COLO829 (cell line): ENCODE measurements at regions not wholly inside any gene's neighbourhood (a gene's known extent, or its start where the extent isn't known, plus 50 kb on each side); places are given as distances from the start of the nearest gene placed in this dataset.
"Not testable (repeated sequence)": the region's sequence is repeated elsewhere in the genome, so short reads cannot be mapped to it uniquely, and the experiment has no call there.

Source experiments
- DNase-seq: peaks from one replicate; pipeline ENCODE4 v3.0.0; 2012; ENCODE audit warnings: low spot score

DNA sequence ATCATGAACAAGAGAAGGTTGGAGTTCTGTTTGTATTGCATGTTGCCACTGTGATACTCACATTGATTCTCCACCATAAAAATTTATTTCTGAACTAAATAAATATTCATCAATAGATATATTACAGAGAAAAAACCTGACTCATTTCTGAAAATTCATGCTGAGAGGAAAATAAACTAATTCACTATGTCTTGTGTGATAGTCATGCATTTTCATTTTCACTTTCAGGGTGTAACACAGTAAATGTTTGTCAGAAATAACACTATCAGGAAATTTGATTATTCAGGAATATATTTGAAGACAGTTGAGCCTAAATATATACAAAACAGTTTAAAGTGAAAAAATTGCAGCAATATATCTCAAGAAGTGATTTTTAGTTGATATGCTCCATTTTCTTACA is 335.2 kb downstream of the KCNJ3 start:
- no peak for DNase-seq

DNA sequence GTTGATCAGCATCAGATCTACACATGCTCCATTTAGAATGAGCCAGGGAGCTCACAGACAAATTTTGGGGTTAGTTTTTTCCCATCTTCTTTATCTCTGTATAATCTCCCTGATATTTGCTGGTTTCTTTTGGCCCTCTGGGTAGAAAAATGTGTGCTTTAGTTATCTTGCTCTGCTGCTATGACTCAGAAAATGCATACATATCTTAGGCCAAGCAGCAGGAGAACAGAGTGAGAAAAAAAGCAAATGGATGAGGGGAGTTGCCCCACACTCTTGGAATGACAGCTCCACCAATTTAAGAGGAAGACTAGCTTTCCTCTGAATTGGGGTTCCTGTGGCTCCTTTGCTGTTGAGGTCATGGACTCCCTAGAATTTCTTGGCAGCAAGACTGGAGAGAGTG is 331.8 kb downstream of the KCNJ3 start:
- no peak for DNase-seq

DNA sequence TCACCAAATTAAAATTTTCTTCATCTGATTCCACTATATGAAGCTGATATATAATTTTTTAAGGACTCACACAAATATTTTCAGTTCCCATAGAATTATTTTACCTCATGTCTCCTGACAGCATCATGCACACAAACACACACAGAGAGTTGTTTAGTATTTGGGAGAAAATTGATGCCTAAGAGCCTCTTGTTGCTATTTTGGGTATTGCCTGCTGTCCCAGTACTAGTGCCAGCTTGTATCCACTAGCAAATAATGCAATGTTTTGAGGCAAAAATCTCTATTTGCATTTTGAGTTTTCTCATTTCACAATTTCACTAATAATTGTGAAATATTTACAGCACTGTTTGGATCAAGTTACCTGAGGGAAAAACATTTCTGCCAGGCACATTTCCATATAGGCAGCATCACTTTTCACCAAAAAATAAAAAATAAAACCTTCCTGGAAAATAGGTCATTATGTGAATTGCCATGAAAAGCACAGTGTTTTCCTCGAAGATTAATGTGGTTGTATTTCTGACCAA is 328.2 kb downstream of the KCNJ3 start:
- DNase-seq = no peak

DNA sequence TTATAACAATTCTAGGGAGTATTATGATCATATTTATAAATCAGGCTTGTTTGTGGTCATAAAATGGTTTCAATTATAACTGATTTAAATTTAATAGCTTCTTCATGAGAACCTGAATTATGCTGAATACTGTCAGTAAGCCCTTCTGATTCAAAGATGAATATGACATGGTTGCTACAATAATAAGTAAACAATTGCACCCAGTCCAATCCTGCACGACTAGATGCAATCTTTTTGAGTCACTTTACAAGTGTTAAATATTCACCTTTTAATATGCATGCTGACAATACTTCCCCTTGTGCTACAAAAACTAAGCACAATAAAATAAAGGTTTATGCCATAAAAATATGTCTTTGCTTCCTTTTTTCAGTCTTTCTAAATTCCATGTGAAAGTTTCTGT is 325.2 kb downstream of the KCNJ3 start:
- no peak for DNase-seq

DNA sequence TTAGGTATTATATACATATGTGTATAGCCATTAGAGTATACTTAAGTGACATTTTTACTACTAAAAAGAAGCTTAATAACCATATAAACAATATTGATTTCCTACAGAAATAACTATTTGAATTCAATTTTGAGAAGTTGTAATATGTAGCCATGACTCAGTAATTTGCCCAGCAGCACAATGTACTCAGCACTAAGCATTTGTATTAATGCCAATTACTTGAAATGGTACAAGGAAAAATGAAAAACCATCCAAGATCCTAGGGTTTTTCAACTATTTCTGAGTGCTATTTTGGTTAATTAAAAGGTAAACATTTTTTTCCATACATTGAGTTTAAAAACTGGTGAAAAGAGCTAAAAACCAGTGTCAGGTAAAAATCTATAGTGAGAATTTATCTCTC is 324.0 kb downstream of the KCNJ3 start:
- DNase-seq = no peak

DNA sequence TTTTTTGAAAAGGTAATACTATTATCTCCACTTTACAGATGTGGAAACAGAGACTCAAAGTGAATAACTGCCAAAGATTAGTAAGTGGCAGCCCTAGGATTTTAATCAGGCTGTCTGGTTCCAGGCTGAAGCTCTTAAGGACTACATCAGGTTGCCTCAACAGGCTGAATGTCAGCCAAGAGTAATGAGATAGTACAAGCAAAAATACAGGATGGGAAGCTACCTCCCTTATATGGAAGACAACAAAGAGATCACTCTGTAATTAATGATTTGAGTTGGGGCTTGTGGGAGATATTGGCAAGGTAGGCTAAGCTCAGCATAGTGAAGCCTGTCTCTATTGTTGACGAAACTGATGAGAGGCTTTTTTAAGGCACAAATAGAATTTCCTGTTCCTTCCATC is 323.1 kb downstream of the KCNJ3 start:
- no peak for DNase-seq

DNA sequence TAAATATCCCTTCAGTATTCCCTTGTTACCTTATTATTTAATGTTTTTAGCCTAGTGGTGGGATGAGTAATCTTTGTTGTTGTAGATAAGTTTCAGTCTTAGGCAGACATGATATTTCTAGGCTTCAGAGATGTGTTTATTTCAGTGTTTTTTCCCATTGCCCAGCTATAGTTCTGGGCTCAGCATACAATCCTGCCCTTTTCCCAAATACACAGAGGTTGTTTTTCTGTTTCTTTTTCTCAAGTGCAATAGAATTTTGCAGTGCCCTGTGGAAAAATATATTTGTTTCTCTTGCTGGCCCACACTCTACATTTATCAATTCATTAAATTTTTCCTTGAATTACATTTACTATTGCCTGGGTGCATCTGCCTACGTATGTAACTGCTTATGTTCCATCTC is 321.8 kb downstream of the KCNJ3 start:
- DNase-seq = no peak

DNA sequence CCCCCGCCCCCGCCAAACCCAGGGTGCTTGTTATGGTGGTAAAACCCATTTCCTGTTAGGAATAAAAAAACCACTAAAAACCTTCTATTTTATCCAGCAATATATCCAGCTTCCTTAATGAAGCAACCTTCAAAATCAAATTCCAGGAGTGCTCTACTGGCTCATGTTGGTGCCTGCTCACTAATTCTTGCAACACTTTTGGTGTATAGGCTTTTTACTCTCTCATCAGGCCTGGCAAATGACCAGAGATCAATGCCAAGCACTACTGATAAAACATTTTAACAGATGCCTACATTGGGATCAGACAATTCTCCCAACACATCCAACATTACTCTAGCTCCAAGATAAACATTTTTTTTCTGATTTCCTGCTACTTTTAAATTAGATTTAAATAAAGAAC is 312.4 kb downstream of the KCNJ3 start:
- DNase-seq = no peak

DNA sequence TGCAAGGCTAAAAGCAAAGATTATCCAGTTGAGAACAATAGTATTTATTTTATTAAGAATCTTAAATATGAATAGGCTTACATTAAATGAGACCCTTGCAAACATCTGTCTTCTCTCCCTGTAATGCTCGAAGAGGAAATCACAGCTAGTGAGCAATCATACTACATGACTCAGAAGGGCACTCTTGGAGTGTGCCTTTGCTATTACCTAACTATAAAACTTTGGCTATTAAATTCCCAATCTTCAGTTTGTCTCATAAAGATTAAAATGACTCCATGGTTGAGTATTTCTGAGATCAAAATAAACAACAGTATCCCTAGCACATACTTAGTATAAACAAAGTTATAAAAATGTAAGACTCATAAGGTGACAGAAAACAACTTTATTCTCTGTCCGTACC is 296.9 kb downstream of the KCNJ3 start:
- DNase-seq = no peak

DNA sequence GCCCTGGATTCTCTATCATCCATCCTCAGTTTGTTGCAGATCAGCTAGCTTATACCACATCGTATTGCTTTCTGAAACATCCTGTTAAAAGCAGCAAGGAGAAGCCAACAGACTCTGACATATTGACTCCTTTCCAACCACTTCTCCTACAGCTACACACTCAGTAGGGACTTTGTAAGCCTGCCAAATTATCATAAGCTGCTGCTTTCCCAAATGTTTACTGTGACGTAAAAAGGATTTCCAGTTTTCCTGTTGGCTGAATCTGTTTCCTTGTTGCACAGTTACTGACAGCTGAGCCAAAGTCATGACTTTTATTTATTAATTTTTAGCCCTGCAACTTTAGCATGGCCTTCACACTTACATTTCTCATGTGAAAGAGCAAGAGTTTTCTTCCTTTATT is 294.3 kb downstream of the KCNJ3 start:
- no peak for DNase-seq

DNA sequence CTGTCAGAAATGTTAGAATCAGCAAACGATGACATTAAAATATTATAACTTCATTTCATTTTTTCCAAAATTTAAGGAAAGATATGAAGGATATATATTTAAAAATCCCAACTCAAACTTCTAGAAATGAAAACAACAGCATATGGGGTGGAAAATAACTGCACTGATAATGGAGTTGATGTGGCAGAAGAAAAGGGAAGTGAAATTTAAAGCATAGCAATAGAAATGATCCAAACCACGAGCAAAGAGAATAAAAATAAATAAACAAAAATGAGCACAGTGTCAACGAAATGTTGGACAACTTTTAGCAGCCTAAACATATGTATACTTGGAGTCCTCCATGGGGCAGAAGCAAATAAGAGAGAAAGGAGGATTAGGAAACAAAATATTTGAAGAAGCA is 280.2 kb downstream of the KCNJ3 start:
- no peak for DNase-seq

DNA sequence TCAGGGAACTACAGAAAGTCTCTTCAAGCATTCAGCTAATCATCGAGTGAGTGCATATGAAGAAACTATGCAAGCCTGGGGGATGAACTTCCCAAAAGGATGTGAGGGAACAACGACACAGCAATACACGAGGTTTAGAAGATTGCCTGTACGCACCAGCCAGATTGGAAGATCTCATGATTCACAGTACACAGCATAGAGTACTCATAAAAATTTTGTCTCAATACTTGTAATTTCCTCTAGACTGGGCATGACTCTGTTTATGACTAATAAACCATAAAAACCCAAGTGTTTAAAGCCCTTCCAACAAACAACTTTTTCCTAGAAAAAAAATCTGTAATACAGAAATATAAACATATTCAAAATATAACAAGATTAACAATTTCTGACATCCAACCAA is 279.7 kb downstream of the KCNJ3 start:
- no peak for DNase-seq

DNA sequence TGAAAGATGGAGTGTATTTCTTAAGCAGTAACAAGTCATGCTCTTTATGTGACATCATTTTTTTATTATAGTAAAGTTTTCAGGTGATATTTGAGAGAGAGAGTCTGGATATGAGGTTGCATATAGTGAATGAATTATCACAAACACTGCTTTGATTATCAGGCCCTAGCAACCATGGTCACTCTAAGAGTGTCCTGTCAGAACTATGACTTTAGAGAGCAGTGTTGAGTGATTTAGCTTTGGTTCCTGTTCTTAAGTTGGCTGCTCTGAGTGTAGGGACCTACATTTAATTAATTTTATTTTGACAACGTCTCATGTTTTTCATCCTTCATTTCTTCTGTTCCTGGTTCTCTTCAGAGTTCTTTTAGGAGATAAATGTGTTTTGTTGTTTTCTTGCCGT is 275.5 kb downstream of the KCNJ3 start:
- no peak for DNase-seq

DNA sequence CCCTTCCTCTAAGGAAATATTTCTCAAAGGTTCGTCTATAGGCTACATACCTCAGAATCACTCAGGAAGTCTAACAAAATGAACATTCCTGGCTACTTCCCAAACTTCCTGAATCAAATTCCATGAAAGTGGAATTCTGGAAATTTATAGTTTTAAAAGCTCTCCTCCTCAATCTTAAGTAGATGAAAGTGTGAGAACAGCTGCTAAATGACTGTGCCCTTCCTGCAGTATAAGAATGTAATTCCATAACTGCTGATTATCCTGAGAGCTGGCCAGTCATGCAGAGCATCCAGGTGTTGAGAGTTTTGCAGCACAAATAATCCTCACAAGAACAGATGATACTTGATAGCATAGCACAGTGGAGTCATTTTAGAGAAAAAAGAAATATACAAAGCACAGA is 265.0 kb downstream of the KCNJ3 start:
- no peak for DNase-seq

DNA sequence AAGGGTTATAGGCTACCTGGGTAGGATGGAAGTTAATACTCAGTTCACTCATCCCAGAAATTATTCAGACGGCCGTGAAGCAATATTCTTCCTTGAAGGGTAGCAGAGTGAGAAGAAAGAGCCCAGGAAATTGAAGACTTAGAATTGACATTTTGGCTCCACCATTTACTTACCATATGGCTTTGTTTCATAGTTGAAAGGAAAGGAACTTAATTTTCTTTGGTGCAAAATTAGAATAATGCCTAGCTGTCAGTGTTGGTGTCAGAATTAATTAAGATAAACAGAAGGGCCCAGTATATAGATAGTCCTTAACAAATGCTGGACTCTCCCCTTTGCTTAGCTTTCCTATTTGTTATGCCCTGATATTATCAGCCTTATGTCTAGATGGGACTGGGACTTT is 263.2 kb downstream of the KCNJ3 start:
- no peak for DNase-seq

DNA sequence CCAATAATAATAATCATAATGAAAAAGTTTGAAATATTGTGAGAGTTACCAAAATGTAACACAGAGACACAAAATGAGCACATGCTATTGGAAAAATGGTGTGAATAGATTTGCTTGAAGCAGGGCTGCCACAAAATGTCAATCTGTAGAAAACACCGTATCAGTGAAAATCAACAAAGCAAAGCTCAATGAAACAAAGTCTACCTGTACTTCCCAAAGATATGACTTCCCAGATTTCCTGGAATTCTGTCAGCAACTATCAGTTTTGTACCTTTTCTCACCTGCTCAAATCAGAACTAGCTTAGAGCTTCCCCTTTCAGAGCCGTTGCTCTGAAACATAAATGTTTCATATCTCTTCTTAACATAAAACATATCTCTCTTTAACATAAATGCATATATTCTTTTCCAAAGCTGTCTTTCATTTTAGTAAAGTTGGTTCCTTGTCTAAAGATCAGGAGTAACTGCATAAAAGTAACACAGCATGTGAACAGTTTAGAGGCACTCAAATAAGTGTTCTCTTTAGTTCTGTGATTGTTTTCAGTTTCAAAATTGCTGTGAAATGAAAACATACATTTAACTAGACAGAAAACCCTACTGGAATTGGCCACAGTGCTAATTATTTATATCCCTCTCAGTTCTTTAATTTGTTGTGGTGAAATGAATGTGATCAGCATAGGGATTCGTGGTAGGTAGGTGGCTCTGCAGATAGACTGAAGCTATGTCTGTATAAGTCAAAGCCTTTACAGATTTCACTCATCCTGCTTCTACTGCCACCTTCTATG is 262.5 kb downstream of the KCNJ3 start:
- DNase-seq = no peak

DNA sequence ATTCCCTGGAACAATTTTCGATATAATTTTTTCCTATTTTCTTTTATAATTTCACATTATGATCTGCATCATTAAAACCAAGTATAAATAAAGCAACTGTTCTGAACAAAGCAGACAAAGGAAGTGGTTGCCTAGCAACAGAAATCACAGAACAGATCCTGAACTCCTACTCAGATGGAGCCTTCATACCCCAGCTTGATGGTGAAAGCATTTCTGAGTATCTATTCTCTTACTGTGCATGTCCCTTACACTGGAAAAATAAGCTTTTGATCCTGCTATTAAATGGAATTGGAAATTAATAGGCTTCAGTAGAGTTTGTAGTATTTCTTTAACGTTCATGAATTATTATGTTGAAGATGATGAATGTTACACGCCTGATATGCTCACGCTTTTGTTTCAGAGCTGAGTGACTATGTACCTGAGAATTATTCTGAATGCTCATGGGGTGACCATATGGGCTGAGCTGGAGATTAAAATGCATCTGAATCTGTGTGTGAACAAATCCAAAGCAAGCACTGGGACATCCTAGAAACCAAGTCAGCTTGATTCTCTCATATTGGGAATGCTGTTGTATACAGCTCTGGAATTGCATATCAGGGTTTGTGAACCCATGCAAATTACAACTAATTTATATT is 254.0 kb downstream of the KCNJ3 start:
- DNase-seq = no peak

DNA sequence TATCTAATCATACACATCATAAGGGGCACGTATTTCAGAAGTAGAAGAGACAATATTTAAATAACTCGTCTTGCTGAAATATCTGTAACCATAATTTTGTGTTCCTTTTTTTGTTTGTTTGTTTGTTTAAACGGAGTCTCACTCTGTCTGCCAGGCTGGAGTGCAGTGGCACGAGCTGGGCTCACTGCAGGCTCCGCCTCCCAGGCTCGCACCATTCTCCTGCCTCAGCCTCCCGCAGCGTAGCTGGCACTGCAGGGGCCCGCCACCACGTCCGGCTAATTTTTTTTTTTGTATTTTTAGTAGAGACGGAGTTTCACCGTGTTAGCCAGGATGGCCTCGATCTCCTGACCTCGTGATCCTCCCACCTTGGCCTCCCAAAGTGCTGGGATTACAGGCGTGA is 248.9 kb downstream of the KCNJ3 start:
- DNase-seq = not testable (repeated sequence)

DNA sequence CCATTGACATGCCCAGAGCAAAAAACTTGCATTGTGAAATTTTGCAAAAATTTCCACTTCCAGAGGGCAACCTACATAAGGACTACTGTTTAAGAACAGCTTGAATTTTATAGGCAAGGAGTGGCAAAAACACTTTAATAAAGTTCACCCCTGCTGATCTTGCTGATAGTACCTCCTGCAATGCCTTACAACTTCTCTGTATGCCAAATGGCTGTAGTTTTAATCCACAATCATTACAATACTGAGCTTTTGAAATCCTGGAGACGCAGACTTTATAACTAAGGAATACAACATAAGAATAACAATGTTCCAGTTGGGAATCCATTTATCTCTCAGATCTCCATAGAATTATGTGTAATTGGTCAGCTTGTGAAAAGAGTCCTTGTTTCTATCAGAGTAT is 247.5 kb downstream of the KCNJ3 start:
- DNase-seq = no peak

DNA sequence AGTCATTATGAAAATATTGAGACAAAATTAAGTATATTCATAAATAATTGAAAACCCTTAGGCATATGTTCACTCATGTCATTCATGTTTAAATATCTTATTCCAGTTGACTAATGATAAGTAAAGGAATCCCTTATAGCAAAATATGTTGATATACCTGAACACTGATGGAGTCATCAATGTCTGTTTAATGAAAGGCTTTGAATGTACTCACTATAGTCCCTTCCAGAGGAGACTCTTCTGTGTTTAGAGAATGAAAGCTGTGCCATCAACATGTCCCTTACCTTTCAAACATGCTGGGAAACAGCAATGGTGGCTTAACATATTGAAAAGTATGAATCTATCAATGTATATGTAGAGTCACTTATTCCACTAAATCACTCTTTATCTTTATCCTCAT is 242.9 kb downstream of the KCNJ3 start:
- no peak for DNase-seq

DNA sequence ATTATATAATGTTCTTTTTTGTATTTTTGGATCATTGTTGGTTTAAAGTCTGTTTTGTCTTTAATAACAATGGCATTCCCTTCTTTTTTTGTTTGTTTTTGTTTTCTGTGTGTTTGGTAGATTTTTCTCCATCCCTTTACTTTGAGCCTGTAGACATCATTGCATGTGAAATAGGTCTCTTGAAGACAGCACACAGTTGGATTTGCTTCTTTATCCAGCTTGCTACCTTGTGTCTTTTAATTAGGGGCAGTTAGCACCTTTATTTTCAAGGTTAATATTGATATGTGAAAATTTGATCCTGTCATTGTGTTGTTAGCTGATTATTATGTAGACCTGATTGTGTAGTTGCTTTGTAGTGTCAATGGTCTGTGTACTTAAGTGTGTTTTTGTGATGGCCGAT is 235.7 kb downstream of the KCNJ3 start:
- no peak for DNase-seq

DNA sequence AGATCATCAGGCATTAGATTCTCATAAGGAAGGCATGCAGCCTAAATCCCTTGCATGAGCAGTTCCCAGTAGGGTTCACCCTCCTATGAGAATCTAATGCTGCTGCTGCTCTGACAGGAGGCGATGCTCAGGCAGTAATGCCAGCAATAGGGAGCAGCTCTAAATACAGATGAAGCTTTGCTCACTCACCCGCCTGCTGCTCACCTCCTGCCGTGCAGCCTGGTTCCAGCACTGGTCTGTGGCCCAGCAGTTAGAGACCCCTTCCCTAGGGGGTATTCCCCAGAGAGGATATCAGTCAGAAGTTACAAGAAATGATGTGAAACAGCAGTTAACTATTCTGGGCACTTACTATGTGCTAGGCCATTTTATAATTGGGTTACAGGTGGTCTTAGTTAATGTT is 226.0 kb downstream of the KCNJ3 start:
- DNase-seq = no peak

DNA sequence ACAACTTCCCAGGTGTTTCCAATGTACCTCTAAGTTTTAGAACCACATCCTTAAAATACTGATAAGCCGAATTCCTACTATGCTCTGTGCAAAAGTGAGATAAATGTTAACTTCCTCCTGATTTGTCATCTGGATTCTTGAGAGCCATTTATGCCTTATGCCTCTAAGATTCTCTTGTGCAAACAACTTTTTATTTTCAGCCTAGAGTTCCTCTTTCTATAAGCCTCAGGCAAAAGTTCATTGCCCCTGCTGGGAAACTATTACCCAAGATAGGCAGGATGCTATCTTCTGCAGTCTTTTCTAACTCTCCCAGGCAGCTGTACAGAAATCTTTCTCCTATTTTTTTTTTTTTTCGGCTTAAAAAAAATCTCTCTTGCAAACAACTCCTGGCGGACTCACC is 216.1 kb downstream of the KCNJ3 start:
- DNase-seq = no peak

DNA sequence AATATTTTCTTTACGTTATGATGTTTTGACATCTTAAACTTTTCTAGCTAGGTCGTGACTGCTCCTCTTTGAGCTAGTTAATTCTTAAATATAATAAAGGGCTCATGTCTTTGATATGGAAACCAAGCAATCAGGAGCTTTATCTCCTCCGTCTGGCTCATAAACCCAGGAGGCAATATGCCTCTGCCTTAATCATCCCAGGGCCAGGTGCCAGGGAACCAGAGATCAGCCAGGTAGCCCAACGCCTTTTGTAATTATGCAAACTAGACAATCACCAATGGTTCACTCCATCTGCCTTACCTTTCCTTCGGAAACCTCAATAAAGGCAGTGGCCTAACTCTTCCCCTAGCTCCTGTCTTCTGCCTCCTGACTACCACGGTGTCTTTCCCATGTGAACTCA is 213.7 kb downstream of the KCNJ3 start:
- no peak for DNase-seq
